HS-27A (cell line): ENCODE measurements at regions not wholly inside any gene's neighbourhood (a gene's known extent, or its start where the extent isn't known, plus 50 kb on each side); places are given as distances from the start of the nearest gene placed in this dataset.
"Not testable (repeated sequence)": the region's sequence is repeated elsewhere in the genome, so short reads cannot be mapped to it uniquely, and the experiment has no call there.

Experiments
- DNase-seq: peaks from one replicate; pipeline ENCODE4 v3.0.0-alpha.2; 2012; ENCODE audit warnings: low read depth, missing footprints

- DNase-seq: no peak
These were observed 122.4 kb upstream of the NMUR2 start for GRCh38 chr5:152527358-152528052.

GRCh38 chr5:152529440-152529839 is 124.4 kb upstream of the NMUR2 start:
- DNase-seq: no peak

DNA sequence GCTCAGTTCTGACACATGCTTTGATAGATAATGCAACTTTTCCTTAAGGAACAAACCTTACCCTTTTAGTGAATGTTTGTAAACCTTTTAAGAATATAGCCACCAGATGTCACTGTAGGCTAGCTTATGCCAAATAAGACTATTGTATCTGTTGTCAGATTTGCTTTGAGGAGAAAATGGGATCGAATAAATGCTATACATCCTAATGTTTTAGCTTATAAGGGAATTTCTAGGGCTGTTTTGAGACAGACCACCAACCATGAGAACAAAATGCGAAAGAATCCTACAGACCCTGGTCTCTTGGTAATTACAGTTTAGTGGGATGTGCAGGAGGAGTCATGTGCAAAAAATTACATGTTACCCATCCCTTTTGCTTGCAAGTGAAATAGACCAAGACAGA is 127.6 kb upstream of the NMUR2 start:
- DNase-seq: no peak

GRCh38 chr5:152534641-152535040 is 129.6 kb upstream of the NMUR2 start:
- no peak for DNase-seq

DNA sequence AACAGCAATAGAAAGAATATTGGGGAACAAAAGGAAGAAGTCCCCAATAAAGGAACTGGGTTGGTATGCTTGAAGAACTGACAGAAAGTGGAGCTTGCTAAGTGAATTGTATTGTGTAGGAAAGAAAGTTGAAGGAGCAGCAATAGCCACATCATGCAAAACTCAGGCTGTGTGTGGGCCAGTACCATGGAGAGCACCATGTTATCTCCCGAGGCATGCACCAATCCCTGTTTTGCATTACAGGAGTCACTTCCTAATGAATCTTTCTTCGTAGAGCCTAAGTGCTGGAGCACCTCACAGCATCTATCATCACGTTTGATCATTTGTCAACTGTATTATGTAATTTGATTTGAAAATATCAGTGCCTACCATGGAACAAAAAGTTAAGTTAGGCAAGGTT is 137.7 kb upstream of the NMUR2 start:
- no peak for DNase-seq

DNA sequence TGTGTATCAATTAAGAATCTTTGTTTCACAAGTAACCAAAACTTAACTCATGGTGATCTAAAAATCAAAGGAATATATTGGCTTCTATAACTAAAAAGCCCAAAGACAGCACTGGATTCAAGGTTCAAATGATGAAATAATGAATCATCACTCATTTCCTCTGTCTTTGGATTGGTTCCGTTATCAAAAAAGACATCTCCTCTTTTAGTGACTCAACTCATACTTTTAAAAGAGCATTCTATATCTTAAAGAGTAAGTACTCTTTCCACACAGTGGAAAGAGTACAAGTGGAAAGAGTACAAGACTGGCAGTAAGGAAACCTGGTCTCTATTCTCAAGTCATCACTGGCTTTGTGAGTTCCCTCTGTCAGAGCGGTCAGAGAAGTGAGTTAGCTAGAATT is 141.4 kb upstream of the NMUR2 start:
- DNase-seq: no peak

DNA sequence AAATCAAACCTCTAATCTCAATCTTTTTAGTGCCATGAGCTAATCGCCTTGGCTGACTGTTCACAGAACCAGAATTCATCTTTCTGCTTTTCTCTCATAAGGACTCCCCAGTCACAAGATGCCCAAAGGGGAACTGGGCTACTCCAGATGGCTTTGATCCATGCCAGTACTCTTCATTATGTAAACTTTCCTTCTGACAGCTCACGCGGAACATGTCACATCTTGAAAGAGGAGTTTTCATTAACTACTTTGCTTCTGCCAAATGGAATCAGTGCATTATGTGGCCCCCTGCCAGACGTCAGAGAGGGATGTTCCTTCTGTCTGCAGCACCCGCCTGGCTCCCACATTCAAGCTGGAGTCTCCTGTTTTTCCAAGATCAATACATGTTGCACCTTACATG is 142.1 kb upstream of the NMUR2 start:
- no peak for DNase-seq

DNA sequence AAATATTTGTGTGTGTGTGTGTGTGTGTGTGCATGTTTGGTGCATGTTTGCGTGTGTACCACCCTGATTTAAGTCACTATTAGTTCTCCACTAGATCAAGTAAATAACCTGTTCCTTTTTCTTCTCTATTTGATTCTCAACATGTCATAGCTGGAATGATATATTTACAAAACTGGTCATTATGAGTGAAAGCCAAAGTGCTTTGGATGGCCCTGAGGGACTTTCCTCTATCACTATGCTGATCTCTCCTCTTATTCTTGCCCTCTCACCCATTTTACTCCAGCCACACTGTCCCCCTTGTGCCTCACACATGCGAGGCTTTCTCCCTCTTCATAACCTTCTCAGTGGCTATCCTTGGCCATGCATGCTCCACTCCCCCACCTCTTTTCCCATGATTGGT is 144.6 kb upstream of the NMUR2 start:
- no peak for DNase-seq

GRCh38 chr5:152551061-152551460 is 146.0 kb upstream of the NMUR2 start:
- DNase-seq: no peak

GRCh38 chr5:152556784-152557183 is 151.7 kb upstream of the NMUR2 start:
- DNase-seq: no peak

- no peak for DNase-seq
These were observed 155.5 kb upstream of the NMUR2 start for GRCh38 chr5:152560512-152561137.

DNA sequence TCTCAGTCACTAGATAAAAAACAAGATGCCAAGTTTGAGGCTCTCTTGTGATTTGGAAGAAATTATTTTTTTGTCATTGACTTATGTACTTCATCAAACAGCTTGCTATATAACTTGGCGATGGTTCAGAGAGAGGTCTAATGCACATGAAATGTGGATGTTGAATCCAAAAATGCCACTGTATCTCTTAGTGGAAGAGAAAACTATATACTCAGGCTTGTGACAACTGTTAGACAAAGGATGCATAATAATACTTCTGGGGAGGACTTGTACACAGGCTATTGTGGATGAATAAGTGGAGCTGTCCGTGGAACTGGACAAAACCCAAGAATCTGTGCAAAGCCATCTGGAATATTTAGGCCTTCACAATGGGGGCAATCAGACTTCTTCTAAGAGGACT is 162.9 kb upstream of the NMUR2 start:
- DNase-seq: no peak

DNA sequence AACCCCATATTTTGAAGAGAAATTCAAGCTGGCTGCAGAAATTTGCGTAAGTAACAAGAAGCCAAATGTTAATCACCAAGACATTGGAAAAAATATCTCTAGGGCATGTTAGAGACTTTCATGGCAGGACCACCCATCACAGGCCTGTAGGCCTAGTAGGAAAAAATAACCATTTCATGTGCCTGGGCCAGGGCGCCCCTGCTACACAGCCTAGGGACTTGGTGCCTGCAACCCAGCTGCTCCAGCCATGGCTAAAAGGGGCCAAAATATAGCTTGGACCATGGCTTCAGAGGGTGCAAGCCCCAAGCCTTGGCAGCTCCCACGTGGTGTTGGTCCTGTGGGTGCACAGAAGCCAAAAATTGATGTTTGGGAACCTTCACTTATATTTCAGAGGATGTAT is 167.7 kb upstream of the NMUR2 start:
- no peak for DNase-seq

GRCh38 chr5:152584103-152584502 is 179.0 kb upstream of the NMUR2 start:
- DNase-seq: no peak

DNA sequence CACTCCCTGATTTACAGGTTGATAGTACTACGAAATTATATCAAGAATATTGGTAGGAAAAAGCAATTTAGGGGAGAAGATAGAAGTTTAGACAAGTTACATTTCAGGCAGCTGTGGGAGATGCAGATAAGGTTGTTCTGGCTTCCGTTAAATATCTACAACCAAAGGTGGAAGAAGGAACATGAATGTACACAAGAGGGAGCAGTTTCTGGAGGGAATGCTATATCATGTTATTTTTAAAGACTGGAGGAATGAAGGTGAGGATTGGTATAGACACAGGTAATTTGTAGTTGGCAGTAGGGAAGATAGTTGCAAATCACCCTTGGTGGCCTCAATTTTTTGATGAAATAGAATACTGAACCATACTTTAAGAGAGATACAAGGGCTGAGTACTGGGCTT is 187.3 kb upstream of the NMUR2 start:
- no peak for DNase-seq

DNA sequence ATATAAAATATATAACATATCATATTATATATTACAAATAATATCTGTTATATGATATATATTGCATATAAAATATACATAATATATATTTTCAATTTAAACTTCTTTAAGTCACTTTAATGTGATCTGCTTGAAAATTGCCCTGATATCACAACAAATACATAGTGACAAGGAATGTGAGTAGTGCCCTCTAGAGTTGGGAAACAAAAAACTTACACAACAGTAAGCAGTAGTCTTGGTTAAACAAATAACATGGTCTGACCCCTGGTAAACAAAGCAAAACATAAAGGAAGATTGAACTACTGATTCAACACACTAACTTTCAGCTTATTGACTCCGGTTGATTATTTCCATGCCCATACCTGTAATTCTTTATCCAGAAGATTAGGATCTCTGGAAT is 188.3 kb upstream of the NMUR2 start:
- no peak for DNase-seq

- no peak for DNase-seq
These were observed 190.3 kb upstream of the NMUR2 start for GRCh38 chr5:152595405-152595804.

GRCh38 chr5:152599096-152599495 is 194.0 kb upstream of the NMUR2 start:
- DNase-seq: no peak

DNA sequence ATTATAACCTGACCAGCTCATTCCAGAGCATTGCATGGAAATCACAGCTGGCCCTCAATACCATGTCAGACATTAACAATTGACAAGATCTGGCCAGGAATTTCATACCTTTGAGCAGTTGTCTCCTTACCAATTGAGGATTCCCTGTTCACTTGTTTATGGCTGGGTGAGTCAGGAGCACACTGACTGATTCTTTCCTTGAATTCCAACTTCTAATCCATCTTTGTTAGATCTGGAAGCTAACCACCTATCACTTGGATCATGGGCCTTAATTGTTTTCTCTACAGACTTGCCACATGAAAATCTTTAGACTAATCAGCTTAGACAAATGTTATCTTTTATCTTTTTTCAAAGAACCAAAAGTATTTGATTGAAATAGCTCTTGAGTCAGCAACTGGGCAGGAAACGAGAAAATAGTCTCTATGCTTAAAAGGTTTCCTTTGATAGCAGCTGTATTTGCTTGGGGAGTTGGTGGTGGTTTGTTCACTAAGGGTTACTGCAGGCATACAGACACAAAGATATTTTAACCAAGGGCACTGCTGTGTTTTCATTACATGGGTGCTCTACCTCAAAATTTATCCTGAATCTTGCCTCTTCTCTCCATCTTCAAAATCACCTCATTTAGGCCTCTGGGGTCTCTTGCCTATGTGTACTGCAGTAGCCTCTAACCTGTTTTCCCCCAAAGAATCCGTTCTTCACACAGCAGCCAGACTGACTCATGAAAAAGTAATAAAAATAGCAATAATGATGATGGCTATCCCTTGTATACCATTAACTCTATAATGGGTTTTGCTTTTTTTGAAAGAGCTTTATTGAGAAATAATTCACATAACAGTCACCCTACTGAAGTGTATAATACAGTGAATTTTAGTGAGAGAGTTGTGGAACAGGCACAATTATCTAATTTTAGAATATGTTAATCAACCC is 197.0 kb upstream of the NMUR2 start:
- DNase-seq: no peak

DNA sequence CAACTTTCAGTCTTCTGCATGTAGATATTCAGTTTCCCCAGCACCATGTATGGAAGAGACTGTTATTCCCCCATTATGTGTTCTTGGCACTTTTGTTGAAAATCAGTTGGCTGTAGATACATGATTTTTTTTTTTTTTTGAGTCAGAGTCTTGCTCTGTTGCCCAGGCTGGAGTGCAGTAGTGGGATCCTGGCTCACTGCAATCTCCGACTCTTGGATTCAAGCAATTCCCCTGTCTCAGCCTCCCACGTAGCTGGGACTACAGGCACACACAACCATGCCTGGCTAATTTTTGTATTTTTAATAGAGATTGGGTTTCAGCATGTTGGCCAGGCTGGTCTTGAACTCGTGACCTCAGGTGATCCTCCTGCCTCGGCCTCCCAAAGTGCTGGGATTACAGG is 201.0 kb upstream of the NMUR2 start:
- not testable (repeated sequence) for DNase-seq

DNA sequence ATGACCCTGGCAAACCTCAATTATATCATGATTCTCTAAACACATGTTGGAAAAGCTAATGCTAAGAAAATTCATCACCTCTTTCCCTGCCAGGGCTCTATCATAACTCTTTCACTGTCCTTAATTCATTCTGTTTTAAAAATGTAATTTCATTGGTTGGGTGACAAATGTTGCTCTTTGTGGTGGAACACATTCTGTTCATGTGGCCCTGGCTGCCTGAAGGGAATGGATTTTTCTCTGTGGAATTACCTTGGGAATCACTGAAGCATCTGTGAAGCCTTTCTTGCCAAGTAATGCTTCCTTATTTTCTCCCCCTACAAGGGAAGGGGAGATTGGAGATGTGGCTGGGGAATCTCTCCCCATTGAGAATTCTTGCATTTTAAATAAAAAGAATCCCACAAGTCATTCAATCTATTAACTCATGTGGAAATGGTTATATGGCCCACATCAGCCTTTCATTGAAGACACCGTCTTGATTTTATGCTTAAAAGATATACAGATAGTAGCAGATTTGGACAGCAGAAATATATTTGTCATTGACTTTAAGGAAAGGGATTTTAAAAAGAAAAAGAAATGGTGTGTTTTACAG is 201.8 kb upstream of the NMUR2 start:
- no peak for DNase-seq

GRCh38 chr5:152607401-152608160 is 202.5 kb upstream of the NMUR2 start:
- no peak for DNase-seq
